ENCODE measurements at regions not wholly inside any gene's neighbourhood (a gene's known extent, or its start where the extent isn't known, plus 50 kb on each side); places are given as distances from the start of the nearest gene placed in this dataset.

- DNase-seq (ENCODE audit: low spot score), result no peak
Measured at GRCh38 chr2:21694079-21694878, 570.5 kb downstream of the TDRD15 start.

- DNase-seq (ENCODE audit: low spot score), result no peak
Measured at GRCh38 chr2:21696900-21697299, 573.1 kb downstream of the TDRD15 start.

- no peak for DNase-seq (ENCODE audit: low spot score)
Measured at GRCh38 chr2:21700644-21701043, 576.9 kb downstream of the TDRD15 start.

GRCh38 chr2:21710031-21710430 lies 586.3 kb downstream of the TDRD15 start:
- DNase-seq (ENCODE audit: low spot score), result no peak

GRCh38 chr2:21710496-21710895 lies 586.7 kb downstream of the TDRD15 start:
- DNase-seq (ENCODE audit: low spot score), result no peak

- no peak for DNase-seq (ENCODE audit: low spot score)
Measured at GRCh38 chr2:21715887-21716286, 592.1 kb downstream of the TDRD15 start.

GRCh38 chr2:21727101-21727500 lies 603.3 kb downstream of the TDRD15 start:
- no peak for DNase-seq (ENCODE audit: low spot score)

GRCh38 chr2:21728133-21728532 lies 604.4 kb downstream of the TDRD15 start:
- no peak for DNase-seq (ENCODE audit: low spot score)

- no peak for DNase-seq (ENCODE audit: low spot score)
Measured at GRCh38 chr2:21730141-21730540, 606.4 kb downstream of the TDRD15 start.

- DNase-seq (ENCODE audit: low spot score), result no peak
Measured at GRCh38 chr2:21740484-21740883, 616.7 kb downstream of the TDRD15 start.

GRCh38 chr2:21746499-21746898 lies 622.7 kb downstream of the TDRD15 start:
- no peak for DNase-seq (ENCODE audit: low spot score)

GRCh38 chr2:21748501-21748900 lies 624.7 kb downstream of the TDRD15 start:
- no peak for DNase-seq (ENCODE audit: low spot score)

GRCh38 chr2:21754164-21754788 lies 630.5 kb downstream of the TDRD15 start:
- no peak for DNase-seq (ENCODE audit: low spot score)

GRCh38 chr2:21757805-21758430 lies 634.1 kb downstream of the TDRD15 start:
- DNase-seq (ENCODE audit: low spot score), result no peak

GRCh38 chr2:21759819-21760218 lies 636.1 kb downstream of the TDRD15 start:
- DNase-seq (ENCODE audit: low spot score), result no peak

GRCh38 chr2:21761361-21761760 lies 637.6 kb downstream of the TDRD15 start:
- no peak for DNase-seq (ENCODE audit: low spot score)

- no peak for DNase-seq (ENCODE audit: low spot score)
Measured at GRCh38 chr2:21763501-21763900, 639.7 kb downstream of the TDRD15 start.

GRCh38 chr2:21770787-21771186 lies 647.0 kb downstream of the TDRD15 start:
- no peak for DNase-seq (ENCODE audit: low spot score)

- no peak for DNase-seq (ENCODE audit: low spot score)
Measured at GRCh38 chr2:21772624-21773023, 648.9 kb downstream of the TDRD15 start.

- DNase-seq (ENCODE audit: low spot score), result no peak
Measured at GRCh38 chr2:21773168-21773567, 649.4 kb downstream of the TDRD15 start.

GRCh38 chr2:21774691-21775368 lies 651.1 kb downstream of the TDRD15 start:
- no peak for DNase-seq (ENCODE audit: low spot score)

- no peak for DNase-seq (ENCODE audit: low spot score)
Measured at GRCh38 chr2:21779786-21780185, 656.0 kb downstream of the TDRD15 start.

- no peak for DNase-seq (ENCODE audit: low spot score)
Measured at GRCh38 chr2:21781962-21782361, 658.2 kb downstream of the TDRD15 start.

All from CD4-positive, alpha-beta T cell treated with Interleukin-6 at 100 ng/mL for 8 hours (primary cell).